T-helper 22 cell (primary cell): ENCODE measurements at regions not wholly inside any gene's neighbourhood (a gene's known extent, or its start where the extent isn't known, plus 50 kb on each side); places are given as distances from the start of the nearest gene placed in this dataset.
"Not testable (repeated sequence)": the region's sequence is repeated elsewhere in the genome, so short reads cannot be mapped to it uniquely, and the experiment has no call there.

Source experiments
- DNase-seq: peaks from one replicate; pipeline ENCODE4 v3.0.0-alpha.2; 2020; ENCODE audit warnings: low read depth

DNA sequence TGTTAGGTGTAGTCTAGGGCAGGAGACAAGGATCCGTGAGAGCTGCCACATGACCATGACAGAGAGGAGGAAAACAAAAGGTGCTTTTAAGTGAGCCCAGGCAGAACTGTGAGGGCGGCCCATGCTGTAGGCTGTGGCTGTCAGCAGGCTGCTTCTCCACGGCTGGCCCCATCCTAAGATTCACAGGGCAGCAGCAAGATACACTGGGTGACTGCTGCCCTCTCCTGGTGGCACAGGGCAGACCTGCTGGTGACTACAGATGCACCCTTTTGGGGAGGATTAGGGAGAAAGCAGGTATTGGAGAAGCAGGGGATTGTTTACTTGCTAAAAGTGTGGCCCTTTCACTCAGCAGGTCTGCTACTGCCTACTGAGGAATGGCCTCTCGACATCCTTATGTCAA, 112.2 kb upstream of the CCZ1B start:
- not testable (repeated sequence) for DNase-seq

DNA sequence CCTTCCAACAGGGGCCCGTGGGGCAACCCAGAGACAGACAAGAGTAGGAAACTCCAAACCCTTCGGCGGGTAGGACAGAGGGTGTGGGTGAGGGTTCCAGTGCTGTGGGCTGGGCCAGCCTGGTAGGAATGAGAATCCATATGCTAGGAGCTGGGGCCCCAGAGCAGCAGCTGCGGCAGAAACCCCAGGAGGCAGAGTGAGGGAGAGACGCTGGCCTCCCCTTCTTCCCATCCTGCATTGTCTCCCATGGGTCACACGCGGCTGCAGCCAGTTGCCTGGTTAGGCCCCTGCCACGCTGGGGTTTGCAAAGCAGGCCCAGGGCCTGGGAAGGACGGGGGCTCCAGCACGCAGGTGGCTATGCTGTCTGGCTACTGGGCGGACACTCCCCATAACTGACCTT, 113.1 kb upstream of the CCZ1B start:
- DNase-seq = not testable (repeated sequence)

DNA sequence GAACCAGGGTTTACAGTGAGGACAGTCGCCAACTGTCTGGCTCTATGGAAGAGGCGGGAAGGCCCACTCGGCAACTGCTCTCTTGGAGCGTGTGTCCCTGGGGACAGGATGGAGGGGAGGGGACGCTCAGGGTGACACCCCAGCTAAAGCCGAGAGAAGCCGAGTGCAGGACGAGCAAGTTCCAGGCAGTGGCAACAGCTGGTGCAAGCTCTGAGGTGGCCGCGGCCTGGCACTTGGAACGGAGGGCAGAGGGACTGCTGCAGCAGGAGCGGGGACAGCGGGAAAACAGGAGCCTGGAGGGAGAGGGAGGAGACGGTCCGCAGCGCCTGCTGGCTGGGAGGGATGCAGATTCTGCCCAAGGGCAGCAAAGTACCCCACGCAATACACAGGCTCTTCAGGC, 113.8 kb upstream of the CCZ1B start:
- DNase-seq = not testable (repeated sequence)

DNA sequence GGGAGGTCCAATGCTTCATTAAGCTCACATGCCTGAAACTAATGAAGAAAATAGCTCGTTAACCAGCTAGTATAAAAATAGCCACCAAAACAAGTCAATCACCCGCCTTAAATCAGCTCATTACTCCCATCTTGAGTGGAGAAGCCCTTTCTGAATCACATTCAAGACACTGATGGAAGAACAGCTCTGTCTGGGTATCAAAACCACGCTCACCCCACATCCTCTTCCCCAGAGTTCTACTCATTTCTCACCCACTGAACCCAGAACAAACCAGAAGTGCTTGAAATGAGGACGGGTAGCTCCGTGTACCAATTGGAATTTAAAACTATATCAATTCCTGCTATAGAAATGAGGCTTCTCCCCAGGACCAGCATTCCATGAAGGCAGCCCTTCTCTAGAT, 120.8 kb upstream of the CCZ1B start:
- DNase-seq = not testable (repeated sequence)

- not testable (repeated sequence) for DNase-seq
Measured at GRCh38 chr7:6950231-6950630, 124.2 kb upstream of the CCZ1B start.

- not testable (repeated sequence) for DNase-seq
Measured at GRCh38 chr7:6951553-6951952, 125.5 kb upstream of the CCZ1B start.

- not testable (repeated sequence) for DNase-seq
Measured at GRCh38 chr7:6953138-6953797, 127.2 kb upstream of the CCZ1B start.

GRCh38 chr7:6953798-6954181, 127.7 kb upstream of the CCZ1B start:
- not testable (repeated sequence) for DNase-seq

DNA sequence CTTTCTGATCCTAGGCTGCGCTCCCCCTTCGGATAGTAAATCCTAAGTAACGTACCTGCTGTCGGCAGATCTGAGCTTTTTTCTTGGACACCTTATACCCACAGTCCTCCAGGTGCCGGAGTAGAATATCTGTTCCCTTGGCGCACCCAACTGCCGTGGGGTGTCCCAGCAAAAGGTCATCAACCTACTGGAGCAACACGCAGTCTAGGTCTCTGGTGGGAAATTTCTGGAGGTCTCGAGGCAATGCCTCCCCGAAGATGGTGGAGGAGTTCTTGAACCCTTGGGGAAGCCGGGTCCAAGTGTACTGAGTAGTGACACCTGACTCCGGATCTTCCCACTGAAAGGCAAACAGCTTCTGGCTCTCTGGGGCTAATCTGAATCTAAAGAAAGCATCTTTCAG, 129.3 kb upstream of the CCZ1B start:
- not testable (repeated sequence) for DNase-seq

DNA sequence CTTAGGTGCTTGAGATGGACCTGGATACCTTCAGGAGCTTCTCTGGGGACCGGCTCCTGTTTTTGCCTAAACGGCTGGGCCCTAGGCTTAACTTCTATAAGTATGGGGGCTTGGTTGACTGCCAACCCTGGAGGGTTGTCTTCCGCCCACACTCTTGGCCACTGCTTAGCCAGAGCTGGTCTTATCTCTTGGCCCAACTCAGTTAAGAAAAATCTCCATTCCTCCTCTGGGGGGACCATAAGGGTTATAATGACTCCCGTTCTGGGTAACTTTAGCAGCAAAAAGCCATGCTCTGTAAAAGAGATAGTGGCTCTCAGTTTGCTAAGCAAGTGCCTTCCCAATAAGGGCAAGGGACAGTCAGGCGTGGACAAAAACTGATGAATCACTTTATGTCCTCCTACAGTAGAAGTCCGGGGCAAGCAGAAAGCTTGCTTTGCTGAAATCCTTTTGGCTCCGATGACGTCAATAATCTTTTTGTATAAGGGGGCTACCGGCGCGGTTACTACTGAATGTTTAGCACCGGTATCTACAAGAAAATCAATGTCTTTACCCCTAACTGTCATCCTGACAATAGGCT, 130.0 kb upstream of the CCZ1B start:
- not testable (repeated sequence) for DNase-seq

- not testable (repeated sequence) for DNase-seq
Measured at GRCh38 chr7:6958371-6958770, 132.3 kb upstream of the CCZ1B start.

GRCh38 chr7:6959942-6960341, 133.9 kb upstream of the CCZ1B start:
- not testable (repeated sequence) for DNase-seq

DNA sequence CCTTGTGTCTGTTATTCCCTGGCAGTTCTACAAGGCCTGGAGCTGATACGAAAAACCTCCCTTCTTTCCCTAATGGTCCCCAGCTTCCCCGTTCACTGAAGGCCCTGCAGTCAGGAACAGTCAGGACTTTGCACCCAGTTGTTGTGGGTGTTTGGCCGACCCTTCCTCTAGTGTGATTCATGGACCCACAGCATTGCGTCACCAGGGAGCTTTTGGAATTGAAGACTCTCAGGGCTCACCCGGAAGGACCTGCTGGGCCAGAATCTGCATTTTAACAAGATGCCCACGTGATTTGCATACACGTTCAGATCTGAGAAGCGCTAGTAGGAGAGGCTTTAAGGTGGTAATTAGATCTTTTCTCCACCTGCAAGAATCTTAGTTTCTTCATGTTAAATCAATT, 136.8 kb upstream of the CCZ1B start:
- not testable (repeated sequence) for DNase-seq

- peak; percentile 11 for DNase-seq
Measured at GRCh38 chr7:6965051-6965450, 139.0 kb upstream of the CCZ1B start.

GRCh38 chr7:6970180-6970579, 144.1 kb upstream of the CCZ1B start:
- not testable (repeated sequence) for DNase-seq

DNA sequence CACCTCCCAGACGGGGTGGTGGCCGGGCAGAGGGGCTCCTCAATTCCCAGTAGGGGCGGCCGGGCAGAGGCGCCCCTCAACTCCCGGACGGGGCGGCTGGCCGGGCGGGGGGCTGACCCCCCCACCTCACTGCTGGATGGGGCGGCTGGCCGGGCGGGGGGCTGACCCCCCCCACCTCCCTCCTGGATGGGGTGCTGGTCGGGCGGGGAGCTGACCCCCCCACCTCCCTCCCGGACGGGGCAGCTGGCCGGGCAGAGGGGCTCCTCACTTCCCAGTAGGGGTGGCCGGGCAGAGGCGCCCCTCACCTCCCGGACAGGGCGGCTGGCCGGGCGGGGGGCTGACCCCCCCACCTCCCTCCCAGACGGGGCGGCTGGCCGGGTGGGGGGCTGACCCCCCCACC, 148.8 kb upstream of the CCZ1B start:
- not testable (repeated sequence) for DNase-seq

DNA sequence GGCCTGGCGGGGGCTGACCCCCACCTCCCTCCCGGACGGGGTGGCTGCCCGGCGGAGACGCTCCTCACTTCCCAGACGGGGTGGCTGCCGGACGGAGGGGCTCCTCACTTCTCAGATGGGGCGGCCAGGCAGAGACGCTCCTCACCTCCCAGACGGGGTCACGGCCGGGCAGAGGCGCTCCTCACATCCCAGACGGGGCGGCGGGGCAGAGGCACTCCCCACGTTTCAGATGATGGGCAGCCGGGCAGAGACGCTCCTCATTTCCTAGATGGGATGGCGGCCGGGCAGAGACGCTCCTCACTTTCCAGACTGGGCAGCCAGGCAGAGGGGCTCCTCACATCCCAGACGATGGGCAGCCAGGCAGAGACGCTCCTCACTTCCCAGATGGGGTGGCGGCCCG, 149.3 kb upstream of the CCZ1B start:
- DNase-seq = not testable (repeated sequence)

GRCh38 chr7:6977368-6977767, 151.3 kb upstream of the CCZ1B start:
- not testable (repeated sequence) for DNase-seq

- DNase-seq = not testable (repeated sequence)
Measured at GRCh38 chr7:6978326-6978725, 152.3 kb upstream of the CCZ1B start.

DNA sequence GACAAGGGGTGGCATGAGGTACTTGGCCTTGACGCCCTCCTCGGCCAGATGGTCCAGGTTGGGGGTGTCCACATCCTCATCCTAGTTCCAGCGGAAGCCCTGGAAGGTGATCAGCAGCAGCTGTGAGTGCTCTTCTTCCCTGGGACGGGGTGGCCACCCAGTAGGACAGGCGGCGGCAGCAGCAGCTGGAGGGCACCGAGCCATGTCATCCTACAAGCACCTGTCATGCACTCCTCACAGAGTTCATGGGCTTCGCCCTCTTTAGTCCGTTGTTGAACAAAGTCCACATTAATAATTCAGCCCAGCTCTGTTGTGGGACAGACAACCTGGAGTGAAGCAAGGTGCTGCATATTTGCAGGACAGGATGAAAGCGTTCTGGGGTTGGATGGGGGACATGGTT, 153.4 kb upstream of the CCZ1B start:
- not testable (repeated sequence) for DNase-seq

GRCh38 chr7:6982375-6982774, 156.3 kb upstream of the CCZ1B start:
- DNase-seq = not testable (repeated sequence)

GRCh38 chr7:6986892-6987291, 160.8 kb upstream of the CCZ1B start:
- DNase-seq = not testable (repeated sequence)

- DNase-seq = not testable (repeated sequence)
Measured at GRCh38 chr7:6988608-6989007, 162.5 kb upstream of the CCZ1B start.

GRCh38 chr7:6989968-6990367, 163.9 kb upstream of the CCZ1B start:
- DNase-seq = not testable (repeated sequence)
